Activated T-cell treated with anti-CD3 and anti-CD28 coated beads, Interleukin-2, amount 50 U/mL, for 72 hours (primary cell): ENCODE measurements at regions not wholly inside any gene's neighbourhood (a gene's known extent, or its start where the extent isn't known, plus 50 kb on each side); places are given as distances from the start of the nearest gene placed in this dataset.
A peak's percentile ranks its signal among the peaks of the same experiment; 100 is the strongest.

ENCODE experiments used
- ATAC-seq, 2 donors: fragments of 150-1000 bp; cut with Tn5 transposase; replicated peaks in 1 of 2; 2 replicates each; pipeline ENCODE4 v1.10.0; 2021; ENCODE audit warnings: moderate library complexity in 2 of 2, mild to moderate bottlenecking in 1 of 2
- DNase-seq, 2 donors: peaks; one replicate each; pipeline ENCODE4 v3.0.0; 2021 to 2022; ENCODE audit warnings: mixed read lengths in 1 of 2
- H3K27ac Mint-ChIP-seq: one replicate; pipeline ENCODE4 v1.8.0; 2022; ENCODE audit warnings: mild to moderate bottlenecking, moderate library complexity, mixed read lengths
- H3K27me3 Mint-ChIP-seq: one replicate; pipeline ENCODE4 v1.8.0; 2022; ENCODE audit warnings: low read depth, mixed read lengths
- H3K36me3 Mint-ChIP-seq, 2 donors: one replicate each; pipeline ENCODE4 v1.8.0; 2022; ENCODE audit warnings: mixed read lengths in 2 of 2, mild to moderate bottlenecking in 1 of 2; ENCODE audit not compliant: insufficient read depth in 2 of 2
- H3K4me1 Mint-ChIP-seq: one replicate; pipeline ENCODE4 v1.8.0; 2022; ENCODE audit warnings: low read depth, mixed read lengths
- H3K4me3 Mint-ChIP-seq, 2 donors: one replicate each; pipeline ENCODE4 v1.8.0; 2022; ENCODE audit warnings: mild to moderate bottlenecking in 2 of 2, mixed read lengths in 2 of 2, moderate library complexity in 2 of 2
- H3K9me3 Mint-ChIP-seq, 2 donors: one replicate each; pipeline ENCODE4 v1.8.0; 2022; ENCODE audit warnings: mixed read lengths in 2 of 2

DNA sequence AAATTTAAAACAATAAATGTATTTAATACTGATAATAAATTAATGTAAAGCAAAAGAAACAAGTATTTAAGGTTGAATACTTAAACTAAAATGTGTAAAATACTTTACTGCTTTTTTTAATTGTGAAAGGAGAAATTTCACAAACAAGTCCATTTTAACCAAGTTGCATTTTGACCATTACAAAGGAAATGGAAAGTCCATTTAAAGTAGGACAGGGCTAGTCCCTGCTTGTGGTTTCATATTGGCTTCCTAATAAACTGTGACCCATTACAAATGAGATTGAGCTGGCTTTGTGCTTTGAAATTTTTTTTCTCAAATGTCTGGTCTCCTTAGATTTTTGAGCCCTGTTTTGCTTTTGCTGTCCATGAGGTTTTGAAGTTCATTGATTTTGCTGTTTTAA is 527.6 kb downstream of the MAFB start:
- Mint-ChIP-seq H3K4me3 (no peak overlapping the region), H3K27ac (no peak overlapping the region), H3K9me3 (no peaks in the 10 kb centered on the region), H3K27me3 (no peaks in the 10 kb centered on the region), H3K4me1 (no peaks in the 10 kb centered on the region), H3K36me3 (no peaks in the 10 kb centered on the region)
- DNase-seq, result no peak
- no peak for ATAC-seq

DNA sequence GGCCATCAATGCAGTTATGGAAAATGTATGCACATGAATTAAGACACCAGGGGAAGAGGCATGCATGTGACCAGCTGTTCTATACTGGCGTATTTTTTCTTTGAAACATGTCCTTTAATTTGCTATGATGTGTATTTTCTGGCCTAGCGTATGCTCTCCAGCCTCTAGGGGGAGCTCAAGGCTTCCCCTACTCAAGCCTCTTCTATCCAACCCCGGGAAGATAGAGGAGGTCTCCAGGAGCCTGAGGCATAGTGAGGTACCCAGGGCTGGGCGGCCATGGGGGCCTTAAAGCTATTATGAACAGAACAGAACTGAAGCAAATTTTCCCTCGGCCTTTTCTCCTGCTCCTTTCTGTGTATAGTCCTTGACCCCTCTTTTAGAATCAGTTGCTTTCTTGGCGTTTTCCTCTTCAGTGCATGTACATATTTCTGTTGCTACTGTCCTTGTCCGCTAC is 528.9 kb downstream of the MAFB start:
- no peaks in the 10 kb centered on the region for H3K36me3 Mint-ChIP-seq
- no peaks in the 10 kb centered on the region for H3K27me3 Mint-ChIP-seq
- no peaks in the 10 kb centered on the region for H3K4me1 Mint-ChIP-seq
- DNase-seq (peak; percentile 3 to 27), ATAC-seq (peak; percentile 39 to 53)
- H3K27ac Mint-ChIP-seq, result no peak overlapping the region
- no peaks in the 10 kb centered on the region for H3K9me3 Mint-ChIP-seq
- H3K4me3 Mint-ChIP-seq, result no peak overlapping the region

DNA sequence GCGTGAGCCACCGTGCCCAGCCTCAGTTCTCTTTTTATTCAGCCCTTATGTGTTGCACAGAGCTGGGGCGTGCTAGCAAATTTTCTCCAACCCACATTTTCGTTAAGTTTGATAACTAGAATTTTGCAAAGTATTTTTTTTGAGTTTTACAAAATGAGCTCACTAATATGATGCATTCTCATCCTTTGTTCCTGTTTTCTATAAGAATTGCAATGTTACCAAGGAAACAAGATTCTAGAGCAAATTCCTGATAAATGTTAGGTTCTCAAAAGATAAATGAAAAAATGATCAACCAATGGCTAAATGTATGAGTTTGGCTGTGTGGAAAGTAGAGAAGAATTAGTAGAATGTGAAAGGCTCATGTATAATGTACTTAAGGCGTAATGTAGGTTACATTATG is 529.8 kb downstream of the MAFB start:
- ATAC-seq (no peak), DNase-seq (no peak)
- Mint-ChIP-seq H3K4me3 (no peak overlapping the region), H3K27me3 (no peaks in the 10 kb centered on the region), H3K36me3 (no peaks in the 10 kb centered on the region), H3K9me3 (peaks cover 0 to 2% of the 10 kb centered on the region in 2 donors), H3K27ac (no peak overlapping the region), H3K4me1 (no peaks in the 10 kb centered on the region)

DNA sequence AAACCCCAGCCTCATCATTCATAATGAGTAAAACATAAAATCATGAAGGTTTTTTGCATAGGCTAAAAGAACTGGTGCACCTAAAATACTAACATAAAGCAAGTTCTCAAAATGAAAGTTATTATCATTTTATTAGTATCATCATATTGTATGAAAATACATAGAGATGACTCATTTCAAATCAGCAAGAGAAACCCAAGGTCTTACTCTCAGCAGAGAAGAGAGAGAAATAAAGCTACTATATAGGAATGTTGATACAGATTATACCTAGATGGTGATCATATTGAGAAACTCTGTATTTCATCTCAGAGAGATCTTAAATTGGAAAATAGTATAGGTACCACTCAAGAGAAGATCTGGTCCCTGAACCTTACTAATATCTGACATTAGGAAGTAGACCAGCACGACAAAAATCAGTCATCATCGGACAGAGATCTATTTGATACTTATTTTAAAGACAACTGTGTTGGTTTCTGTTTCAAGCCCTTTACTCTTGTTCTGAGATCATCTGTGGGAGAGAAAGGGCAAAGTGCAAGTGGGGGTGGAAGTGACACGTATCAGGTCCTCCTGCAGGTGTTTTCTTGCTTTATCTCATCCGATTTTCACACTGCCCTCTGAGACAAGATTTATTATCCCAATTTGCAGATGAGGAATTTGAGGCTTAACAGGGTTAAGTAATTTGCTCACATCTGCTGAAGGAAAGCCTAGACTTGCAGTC is 532.3 kb downstream of the MAFB start:
- Mint-ChIP-seq H3K27me3 (no peaks in the 10 kb centered on the region), H3K9me3 (peaks cover 0 to 2% of the 10 kb centered on the region in 2 donors), H3K4me1 (no peaks in the 10 kb centered on the region), H3K36me3 (no peaks in the 10 kb centered on the region), H3K4me3 (no peak overlapping the region), H3K27ac (no peak overlapping the region)
- no peak for DNase-seq
- no peak for ATAC-seq

DNA sequence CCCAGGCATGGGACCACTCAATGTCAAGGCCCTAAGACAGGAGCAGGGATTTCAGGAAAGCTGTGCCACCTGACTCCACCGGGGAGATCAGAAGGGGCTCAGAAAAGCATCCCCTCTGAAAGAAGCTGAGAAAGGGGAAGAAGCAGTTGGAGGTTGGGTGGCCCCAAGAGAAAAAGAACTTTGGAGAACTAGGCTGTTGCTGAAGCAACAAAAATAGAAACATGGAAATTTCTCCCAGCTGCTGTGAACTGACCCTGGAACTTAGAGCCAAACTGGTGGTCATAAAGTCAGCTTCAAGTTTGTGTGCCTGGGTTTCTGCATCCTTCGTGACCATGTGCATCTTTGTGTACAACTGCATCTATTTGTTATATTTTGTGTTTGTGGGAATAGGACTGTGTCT is 534.5 kb downstream of the MAFB start:
- peaks cover 0 to 2% of the 10 kb centered on the region in 2 donors for H3K9me3 Mint-ChIP-seq

DNA sequence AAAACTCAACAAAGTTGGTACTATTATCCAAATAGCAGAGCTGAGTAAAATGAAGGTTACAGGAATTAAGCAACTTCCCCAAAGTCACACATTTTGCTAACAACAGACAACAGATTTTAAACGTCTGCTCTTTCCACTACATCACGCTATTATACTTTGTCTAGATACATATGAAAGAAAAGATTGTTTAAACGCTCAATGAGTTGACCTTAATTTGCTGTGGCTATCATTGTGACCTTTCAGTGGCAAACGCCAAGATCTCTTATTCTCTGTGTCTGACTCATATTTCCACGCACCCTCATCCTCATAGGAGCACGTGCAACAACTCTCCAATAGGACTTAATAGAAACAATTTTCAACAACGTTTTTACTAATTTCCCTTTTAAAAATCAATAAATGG is 540.1 kb downstream of the MAFB start:
- no peaks in the 10 kb centered on the region for H3K4me1 Mint-ChIP-seq
- peaks cover 8% of the 10 kb centered on the region for H3K27me3 Mint-ChIP-seq
- DNase-seq (no peak), ATAC-seq (no peak)
- H3K27ac Mint-ChIP-seq, result no peak overlapping the region
- H3K4me3 Mint-ChIP-seq, result no peak overlapping the region
- no peaks in the 10 kb centered on the region for H3K36me3 Mint-ChIP-seq
- peaks cover 0 to 4% of the 10 kb centered on the region in 2 donors for H3K9me3 Mint-ChIP-seq

More for the DNA sequence above, 534.5 kb downstream of the MAFB start:
- no peak overlapping the region for H3K4me3 Mint-ChIP-seq
- no peaks in the 10 kb centered on the region for H3K27me3 Mint-ChIP-seq
- ATAC-seq, result no peak
- H3K36me3 Mint-ChIP-seq, result no peaks in the 10 kb centered on the region
- no peak for DNase-seq
- no peak overlapping the region for H3K27ac Mint-ChIP-seq
- no peaks in the 10 kb centered on the region for H3K4me1 Mint-ChIP-seq

DNA sequence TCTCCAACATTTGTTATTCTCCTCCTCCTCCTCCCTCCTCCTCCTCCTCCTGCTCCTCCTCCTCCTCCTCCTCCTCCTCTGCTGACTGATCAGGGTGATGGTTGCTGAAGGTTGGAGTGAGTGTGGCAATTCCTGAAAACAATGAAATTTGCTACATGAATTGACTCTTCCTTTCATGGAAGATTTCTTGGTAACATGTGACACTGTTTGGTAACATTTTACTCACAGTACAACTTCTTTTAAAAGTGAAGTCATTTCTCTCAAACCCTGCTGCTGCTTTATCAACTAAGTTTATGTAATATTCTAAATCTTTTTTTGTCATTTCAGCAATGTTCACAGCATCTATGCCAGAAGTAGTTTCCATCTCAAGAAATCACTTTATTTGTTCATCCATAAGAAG is 543.0 kb downstream of the MAFB start:
- Mint-ChIP-seq H3K9me3 (peaks cover 0 to 4% of the 10 kb centered on the region in 2 donors), H3K36me3 (no peaks in the 10 kb centered on the region), H3K27me3 (peaks cover 9% of the 10 kb centered on the region), H3K27ac (no peak overlapping the region), H3K4me1 (no peaks in the 10 kb centered on the region), H3K4me3 (no peak overlapping the region)
- ATAC-seq (no peak), DNase-seq (no peak)

DNA sequence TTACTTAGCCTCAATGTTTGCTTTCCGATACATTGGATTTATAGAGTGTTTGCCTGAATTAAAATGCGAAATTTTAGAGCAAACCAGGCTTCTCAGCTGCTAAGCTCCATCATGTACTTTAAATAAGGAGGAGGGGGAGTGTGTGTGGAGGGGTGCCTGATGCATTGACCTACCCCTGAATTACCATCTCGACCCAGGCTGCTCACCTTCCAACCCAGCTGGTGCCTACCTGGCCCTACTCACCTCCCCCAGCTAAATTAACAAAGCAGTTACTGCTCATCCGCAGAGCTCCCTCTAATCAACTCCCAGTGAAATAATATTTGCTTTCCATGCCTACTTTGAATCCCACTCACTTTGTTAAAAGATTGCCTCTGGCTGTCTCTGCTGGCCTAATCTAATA is 544.5 kb downstream of the MAFB start:
- no peaks in the 10 kb centered on the region for H3K36me3 Mint-ChIP-seq

DNA sequence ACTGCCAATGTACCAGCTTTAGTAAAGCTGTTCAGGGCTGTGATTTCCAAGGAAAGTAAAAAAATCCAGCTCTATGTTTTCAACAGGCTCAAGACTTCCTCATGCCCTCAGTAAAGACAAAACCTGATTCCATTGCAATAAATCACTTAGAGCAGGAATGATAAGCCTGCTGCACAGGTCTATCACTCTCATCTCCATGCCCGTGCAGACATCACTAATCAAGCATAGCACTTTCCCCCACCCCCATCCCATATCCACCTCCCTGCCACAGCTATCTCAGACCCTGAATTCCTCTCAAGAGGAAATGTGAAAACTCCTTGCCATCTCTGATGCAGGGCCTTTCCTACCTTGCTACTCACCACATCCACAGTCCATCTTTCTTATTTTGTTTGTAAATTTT is 554.9 kb downstream of the MAFB start:
- Mint-ChIP-seq H3K4me1 (no peaks in the 10 kb centered on the region), H3K9me3 (peaks cover 0 to 5% of the 10 kb centered on the region in 2 donors), H3K36me3 (no peaks in the 10 kb centered on the region), H3K27ac (no peak overlapping the region), H3K4me3 (no peak overlapping the region), H3K27me3 (no peaks in the 10 kb centered on the region)
- DNase-seq (no peak), ATAC-seq (no peak)

More for the DNA sequence above, 544.5 kb downstream of the MAFB start:
- Mint-ChIP-seq H3K27ac (no peak overlapping the region), H3K4me1 (no peaks in the 10 kb centered on the region), H3K9me3 (peaks cover 0 to 4% of the 10 kb centered on the region in 2 donors), H3K4me3 (no peak overlapping the region), H3K27me3 (peaks cover 17% of the 10 kb centered on the region)
- DNase-seq, result no peak
- no peak for ATAC-seq

DNA sequence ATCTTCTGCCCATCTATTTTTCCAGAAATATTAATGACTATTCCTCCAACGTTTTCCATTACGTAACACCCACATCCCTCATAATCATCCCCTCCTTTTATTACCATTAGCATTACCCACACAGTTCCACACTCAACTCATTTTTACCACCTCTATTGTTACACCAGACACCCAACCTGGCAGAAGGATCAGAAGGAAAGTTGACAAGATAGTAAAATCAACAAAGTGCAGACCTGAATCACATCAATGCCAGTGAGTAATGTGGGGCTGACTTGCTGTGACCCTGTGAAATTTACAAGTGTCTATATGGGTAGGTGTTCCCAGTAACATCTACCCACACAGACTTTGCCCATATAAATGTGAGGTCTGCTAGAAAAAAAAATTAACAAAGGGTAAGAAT is 568.2 kb downstream of the MAFB start:
- no peaks in the 10 kb centered on the region for H3K4me1 Mint-ChIP-seq
- H3K36me3 Mint-ChIP-seq, result no peaks in the 10 kb centered on the region
- no peaks in the 10 kb centered on the region for H3K27me3 Mint-ChIP-seq
- DNase-seq (no peak), ATAC-seq (no peak)
- H3K27ac Mint-ChIP-seq, result no peak overlapping the region
- H3K4me3 Mint-ChIP-seq, result no peak overlapping the region
- H3K9me3 Mint-ChIP-seq, result peaks cover 0 to 2% of the 10 kb centered on the region in 2 donors

DNA sequence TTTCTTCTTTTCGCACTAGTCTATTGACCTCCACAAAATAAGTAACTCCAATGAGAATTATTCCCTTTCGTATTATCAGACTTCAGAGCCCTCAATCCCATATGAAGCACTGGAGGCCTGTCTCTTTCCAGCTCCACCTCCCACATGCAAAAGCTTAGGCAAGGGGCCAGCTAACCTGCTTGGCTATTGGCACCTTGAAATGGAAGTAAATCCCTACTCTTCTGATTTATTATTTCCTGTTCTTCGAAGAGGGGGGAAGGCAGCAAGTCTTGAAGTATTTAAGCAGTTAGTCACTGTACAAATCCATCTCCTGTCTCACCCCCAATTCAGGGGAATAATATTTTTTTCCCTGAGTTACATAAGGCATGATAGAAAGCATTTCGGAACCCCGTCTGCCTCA is 577.8 kb downstream of the MAFB start:
- H3K36me3 Mint-ChIP-seq, result no peaks in the 10 kb centered on the region
- no peak for ATAC-seq
- H3K4me3 Mint-ChIP-seq, result no peak overlapping the region
- no peaks in the 10 kb centered on the region for H3K9me3 Mint-ChIP-seq
- no peaks in the 10 kb centered on the region for H3K4me1 Mint-ChIP-seq
- DNase-seq, result no peak
- no peaks in the 10 kb centered on the region for H3K27me3 Mint-ChIP-seq
- H3K27ac Mint-ChIP-seq, result no peak overlapping the region

DNA sequence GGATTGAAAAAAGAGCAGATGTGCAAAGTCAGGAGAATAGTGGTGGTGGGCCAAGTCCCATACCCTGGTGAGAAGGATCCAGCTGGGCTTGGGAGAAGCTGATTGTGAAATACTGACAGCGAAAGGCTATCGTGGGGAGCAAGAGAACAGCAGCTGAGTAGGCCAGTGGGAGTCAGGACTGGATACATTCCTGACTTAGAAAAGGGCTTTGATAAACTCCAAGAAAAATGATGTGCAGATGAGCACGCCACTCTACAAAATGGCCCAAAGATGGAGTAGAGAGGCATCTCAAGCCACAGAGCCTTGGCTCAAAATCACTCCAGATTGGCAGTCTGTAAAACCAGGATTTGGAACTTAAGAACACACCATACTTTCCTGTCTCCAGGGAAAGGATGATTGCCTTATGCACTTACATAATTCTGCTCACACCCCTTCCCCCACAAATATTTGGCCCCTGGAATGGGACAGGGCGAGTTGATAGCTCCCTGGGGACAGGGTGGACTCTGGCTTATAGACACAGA is 578.7 kb downstream of the MAFB start:
- no peak for DNase-seq
- ATAC-seq, result no peak
- Mint-ChIP-seq H3K9me3 (no peaks in the 10 kb centered on the region), H3K27me3 (no peaks in the 10 kb centered on the region), H3K36me3 (no peaks in the 10 kb centered on the region), H3K4me3 (no peak overlapping the region), H3K4me1 (no peaks in the 10 kb centered on the region), H3K27ac (no peak overlapping the region)

DNA sequence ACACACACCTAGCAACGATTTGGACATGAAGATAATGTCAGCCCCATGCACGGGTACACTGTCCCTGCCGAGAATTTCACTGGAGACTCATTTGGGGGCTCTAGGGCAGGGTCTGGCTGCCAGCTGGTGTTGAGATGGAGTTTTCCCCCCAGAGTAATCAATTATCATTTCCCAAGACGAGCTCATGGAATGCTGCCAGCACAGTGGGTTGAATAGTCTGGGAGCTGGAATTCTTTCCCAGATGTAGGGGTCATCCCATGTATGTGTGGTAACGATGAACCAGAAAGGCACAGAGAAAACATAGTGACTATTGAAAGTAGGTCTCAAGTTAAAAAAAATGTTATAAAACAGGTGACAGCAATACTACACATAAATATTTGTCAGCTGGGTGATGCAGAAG is 579.9 kb downstream of the MAFB start:
- Mint-ChIP-seq H3K4me1 (no peaks in the 10 kb centered on the region), H3K27me3 (peaks cover 4% of the 10 kb centered on the region), H3K36me3 (no peaks in the 10 kb centered on the region), H3K27ac (no peak overlapping the region), H3K9me3 (peaks cover 0 to 2% of the 10 kb centered on the region in 2 donors), H3K4me3 (no peak overlapping the region)
- ATAC-seq (no peak), DNase-seq (no peak)

DNA sequence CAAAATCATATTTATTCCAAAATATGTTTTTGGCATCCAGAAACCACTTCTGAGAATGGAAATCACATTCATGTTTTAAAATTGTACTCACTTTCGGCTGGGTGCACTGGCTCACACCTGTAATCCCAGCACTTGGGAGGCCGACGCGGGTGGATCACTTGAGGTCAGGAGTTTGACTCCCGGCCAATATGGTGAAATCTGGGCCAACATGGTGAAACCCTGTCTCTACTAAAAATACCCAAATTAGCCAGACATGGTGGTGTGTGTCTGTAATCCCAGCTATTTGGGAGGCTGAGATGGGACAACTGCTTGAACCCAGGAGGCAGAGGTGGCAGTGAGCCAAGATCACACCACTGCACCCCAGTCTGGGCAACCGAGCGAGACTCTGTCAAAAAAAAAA is 580.7 kb downstream of the MAFB start:
- H3K27me3 Mint-ChIP-seq, result peaks cover 5% of the 10 kb centered on the region
- H3K4me3 Mint-ChIP-seq, result no peak overlapping the region
- H3K4me1 Mint-ChIP-seq, result no peaks in the 10 kb centered on the region
- peaks cover 0 to 2% of the 10 kb centered on the region in 2 donors for H3K9me3 Mint-ChIP-seq
- no peak overlapping the region for H3K27ac Mint-ChIP-seq
- no peak for DNase-seq
- no peaks in the 10 kb centered on the region for H3K36me3 Mint-ChIP-seq
- ATAC-seq, result no peak
